ENCODE measurements at regions not wholly inside any gene's neighbourhood (a gene's known extent, or its start where the extent isn't known, plus 50 kb on each side); places are given as distances from the start of the nearest gene placed in this dataset.

- no CpG with 5 or more reads among the region's 1 CpG for WGBS, 2 experiments (ENCODE audit: extremely low coverage in 2 of 2, insufficient read length in 1 of 2)
- Histone ChIP-seq H4K5ac (ENCODE audit: low read depth, low read length) (no peak overlapping the region), H3K23ac (ENCODE audit: low read depth, low read length) (no peak overlapping the region), H3K9me1 (ENCODE audit: insufficient read depth, low read length) (no peaks in the 10 kb centered on the region), H2AK9ac (replicated peaks; ENCODE audit: low read depth, low read length, poor library complexity) (no peak overlapping the region), H4K20me1 (ENCODE audit: insufficient read depth, low read length) (no peaks in the 10 kb centered on the region), H3K9ac (ENCODE audit: low read depth, low read length) (no peak overlapping the region), H3K36me3 (ENCODE audit: control insufficient read depth, insufficient read depth, low read length) (no peaks in the 10 kb centered on the region), H3K27me3 (ENCODE audit: control insufficient read depth, insufficient read depth, low read length) (no peaks in the 10 kb centered on the region), H2BK120ac (ENCODE audit: low read depth, low read length) (no peak overlapping the region), H2BK20ac (ENCODE audit: low read depth, low read length) (no peak overlapping the region), H4K8ac (ENCODE audit: low read depth in 2 of 2, low read length in 2 of 2) (no peak overlapping the region), H3K4ac (ENCODE audit: low read depth, low read length) (no peak overlapping the region), H2BK15ac (ENCODE audit: low read depth, low read length) (no peak overlapping the region), H2AK5ac (ENCODE audit: low read depth, low read length) (no peak overlapping the region), H2AFZ (replicated peaks; ENCODE audit: low read length, poor library complexity) (no peak overlapping the region), H3K4me3 (ENCODE audit: insufficient read depth, low read depth, low read length) (no peak overlapping the region), H3K9me3 (ENCODE audit: control insufficient read depth, insufficient read depth, low read length) (no peaks in the 10 kb centered on the region), H2BK5ac (ENCODE audit: low read depth, low read length, poor library complexity, severe bottlenecking) (no peak overlapping the region), H3K79me1 (ENCODE audit: low read depth in 1 of 2, low read length in 2 of 2) (no peaks in the 10 kb centered on the region), H3K4me2 (ENCODE audit: low read depth, low read length) (no peak overlapping the region), H3K56ac (ENCODE audit: extremely low read depth, insufficient read depth, low read length) (no peak overlapping the region), H3K4me1 (ENCODE audit: control insufficient read depth, insufficient read depth, low read length) (no peaks in the 10 kb centered on the region), H3K27ac (ENCODE audit: insufficient read depth, low read length) (no peak overlapping the region), H3K18ac (ENCODE audit: low read depth, low read length) (no peak overlapping the region), H4K91ac (ENCODE audit: insufficient read depth, low read depth, low read length) (no peak overlapping the region), H3K14ac (replicated peaks; ENCODE audit: low read depth, low read length) (no peak overlapping the region)
- dilution Hi-C loops (cut with HindIII; ENCODE audit: low sequenced_read_pairs, unreplicated experiment), result no loop called here
- intact Hi-C loops (cut with micrococcal nuclease), result no loop called here
- TF ChIP-seq BHLHE40 (IDR thresholded peaks at IDR 0.05; ENCODE audit: low read depth, low read length) (no peak), MAFK (IDR thresholded peaks at IDR 0.05; ENCODE audit: low read depth, low read length) (no peak), POLR2A (IDR thresholded peaks at IDR 0.05; ENCODE audit: low read depth, low read length) (no peak)
- ChIA-PET POLR2A (ENCODE audit: unreplicated experiment) (no interaction called here), CTCF (interaction anchor here (0.6 to 1.0 kb wide), 3 partner anchors 19 to 69 kb away, joined by 3 to 4 read pairs (median 4); no protein-coding TSS in a partner anchor)
- in situ Hi-C loops (cut with MboI; ENCODE audit: low sequenced_read_pairs), result no loop called here
- DNase-seq, result no peak
- no TSS peak for BruUV-seq (replicated peaks)
- no peak for ATAC-seq (ENCODE audit: low read depth)
Observed at GRCh38 chr1:115538579-115538978, 103.2 kb upstream of the VANGL1 start.

Measured in IMR-90 (cell line).